ENCODE measurements at regions not wholly inside any gene's neighbourhood (a gene's known extent, or its start where the extent isn't known, plus 50 kb on each side); places are given as distances from the start of the nearest gene placed in this dataset.
"Not testable (repeated sequence)": the region's sequence is repeated elsewhere in the genome, so short reads cannot be mapped to it uniquely, and the experiment has no call there.

- no peak overlapping the region for H3K4me3 Mint-ChIP-seq
- H3K4me1 Mint-ChIP-seq (ENCODE audit: low read depth): no peaks in the 10 kb centered on the region
- H3K9me3 Mint-ChIP-seq: peaks cover 16% of the 10 kb centered on the region
- no peaks in the 10 kb centered on the region for H3K36me3 Mint-ChIP-seq (ENCODE audit: low read depth)
- no peak overlapping the region for H3K27ac Mint-ChIP-seq
- intact Hi-C loops (cut with micrococcal nuclease): no loop called here
- peaks cover 8% of the 10 kb centered on the region for H3K27me3 Mint-ChIP-seq
Observed at GRCh38 chr1:147413110-147413605, 128.1 kb upstream of the BCL9 start.

- intact Hi-C loops (cut with micrococcal nuclease): no loop called here
- H3K4me3 Mint-ChIP-seq: no peak overlapping the region
- H3K36me3 Mint-ChIP-seq (ENCODE audit: low read depth): no peaks in the 10 kb centered on the region
- no peak overlapping the region for H3K27ac Mint-ChIP-seq
- no peaks in the 10 kb centered on the region for H3K4me1 Mint-ChIP-seq (ENCODE audit: low read depth)
- peaks cover 13% of the 10 kb centered on the region for H3K9me3 Mint-ChIP-seq
- peaks cover 8% of the 10 kb centered on the region for H3K27me3 Mint-ChIP-seq
Observed at GRCh38 chr1:147414505-147415163, 126.7 kb upstream of the BCL9 start.

GRCh38 chr1:147417024-147417423 lies 124.3 kb upstream of the BCL9 start:
- Mint-ChIP-seq H3K4me1 (ENCODE audit: low read depth) (no peaks in the 10 kb centered on the region), H3K27me3 (peaks cover 8% of the 10 kb centered on the region), H3K4me3 (no peak overlapping the region), H3K27ac (no peak overlapping the region), H3K9me3 (no peaks in the 10 kb centered on the region), H3K36me3 (ENCODE audit: low read depth) (no peaks in the 10 kb centered on the region)
- intact Hi-C loops (cut with micrococcal nuclease): no loop called here

GRCh38 chr1:147423100-147423827 lies 118.0 kb upstream of the BCL9 start:
- H3K4me3 Mint-ChIP-seq; H3K4me1 Mint-ChIP-seq (ENCODE audit: low read depth); H3K27ac Mint-ChIP-seq; H3K9me3 Mint-ChIP-seq; H3K36me3 Mint-ChIP-seq (ENCODE audit: low read depth); H3K27me3 Mint-ChIP-seq; intact Hi-C loops (cut with micrococcal nuclease): not testable (repeated sequence)

GRCh38 chr1:147434921-147435320 lies 106.4 kb upstream of the BCL9 start:
- no peak overlapping the region for H3K27ac Mint-ChIP-seq
- no peaks in the 10 kb centered on the region for H3K4me1 Mint-ChIP-seq (ENCODE audit: low read depth)
- no peaks in the 10 kb centered on the region for H3K9me3 Mint-ChIP-seq
- H3K27me3 Mint-ChIP-seq: no peaks in the 10 kb centered on the region
- intact Hi-C loops (cut with micrococcal nuclease): no loop called here
- H3K36me3 Mint-ChIP-seq (ENCODE audit: low read depth): no peaks in the 10 kb centered on the region
- H3K4me3 Mint-ChIP-seq: no peak overlapping the region

GRCh38 chr1:147444381-147444780 lies 96.9 kb upstream of the BCL9 start:
- Mint-ChIP-seq H3K9me3 (peaks cover 50% of the 10 kb centered on the region), H3K27ac (no peak overlapping the region), H3K36me3 (ENCODE audit: low read depth) (no peaks in the 10 kb centered on the region), H3K4me3 (no peak overlapping the region), H3K4me1 (ENCODE audit: low read depth) (no peaks in the 10 kb centered on the region), H3K27me3 (no peaks in the 10 kb centered on the region)
- intact Hi-C loops (cut with micrococcal nuclease): no loop called here

- Mint-ChIP-seq H3K4me1 (ENCODE audit: low read depth) (no peaks in the 10 kb centered on the region), H3K9me3 (peaks cover 10% of the 10 kb centered on the region), H3K4me3 (no peak overlapping the region), H3K27ac (no peak overlapping the region), H3K27me3 (no peaks in the 10 kb centered on the region), H3K36me3 (ENCODE audit: low read depth) (no peaks in the 10 kb centered on the region)
- intact Hi-C loops (cut with micrococcal nuclease): no loop called here
Observed at GRCh38 chr1:147451628-147452027, 89.7 kb upstream of the BCL9 start.

GRCh38 chr1:147452809-147453208 lies 88.5 kb upstream of the BCL9 start:
- Mint-ChIP-seq H3K4me1 (ENCODE audit: low read depth) (no peaks in the 10 kb centered on the region), H3K27ac (no peak overlapping the region), H3K9me3 (no peaks in the 10 kb centered on the region), H3K4me3 (no peak overlapping the region), H3K27me3 (no peaks in the 10 kb centered on the region), H3K36me3 (ENCODE audit: low read depth) (no peaks in the 10 kb centered on the region)
- intact Hi-C loops (cut with micrococcal nuclease): no loop called here

- H3K9me3 Mint-ChIP-seq: peaks cover 25% of the 10 kb centered on the region
- intact Hi-C loops (cut with micrococcal nuclease): no loop called here
- H3K36me3 Mint-ChIP-seq (ENCODE audit: low read depth): no peaks in the 10 kb centered on the region
- H3K27me3 Mint-ChIP-seq: peaks cover 4% of the 10 kb centered on the region
- H3K27ac Mint-ChIP-seq: no peak overlapping the region
- no peak overlapping the region for H3K4me3 Mint-ChIP-seq
- H3K4me1 Mint-ChIP-seq (ENCODE audit: low read depth): no peaks in the 10 kb centered on the region
Observed at GRCh38 chr1:147463022-147463421, 78.3 kb upstream of the BCL9 start.

- peaks cover 5% of the 10 kb centered on the region for H3K27me3 Mint-ChIP-seq
- H3K36me3 Mint-ChIP-seq (ENCODE audit: low read depth): no peaks in the 10 kb centered on the region
- H3K4me3 Mint-ChIP-seq: no peak overlapping the region
- no peaks in the 10 kb centered on the region for H3K4me1 Mint-ChIP-seq (ENCODE audit: low read depth)
- intact Hi-C loops (cut with micrococcal nuclease): no loop called here
- H3K27ac Mint-ChIP-seq: no peak overlapping the region
- H3K9me3 Mint-ChIP-seq: peaks cover 30% of the 10 kb centered on the region
Observed at GRCh38 chr1:147466543-147466942, 74.8 kb upstream of the BCL9 start.

GRCh38 chr1:147470079-147470478 lies 71.2 kb upstream of the BCL9 start:
- H3K9me3 Mint-ChIP-seq: peaks cover 30% of the 10 kb centered on the region
- H3K4me1 Mint-ChIP-seq (ENCODE audit: low read depth): no peaks in the 10 kb centered on the region
- no peaks in the 10 kb centered on the region for H3K36me3 Mint-ChIP-seq (ENCODE audit: low read depth)
- intact Hi-C loops (cut with micrococcal nuclease): no loop called here
- no peak overlapping the region for H3K4me3 Mint-ChIP-seq
- no peak overlapping the region for H3K27ac Mint-ChIP-seq
- H3K27me3 Mint-ChIP-seq: peaks cover 2% of the 10 kb centered on the region

- H3K27ac Mint-ChIP-seq: no peak overlapping the region
- H3K27me3 Mint-ChIP-seq: peaks cover 3% of the 10 kb centered on the region
- peaks cover 10% of the 10 kb centered on the region for H3K9me3 Mint-ChIP-seq
- H3K36me3 Mint-ChIP-seq (ENCODE audit: low read depth): no peaks in the 10 kb centered on the region
- no peak overlapping the region for H3K4me3 Mint-ChIP-seq
- intact Hi-C loops (cut with micrococcal nuclease): no loop called here
- no peaks in the 10 kb centered on the region for H3K4me1 Mint-ChIP-seq (ENCODE audit: low read depth)
Observed at GRCh38 chr1:147472489-147472888, 68.8 kb upstream of the BCL9 start.

- Mint-ChIP-seq H3K4me1 (ENCODE audit: low read depth) (no peaks in the 10 kb centered on the region), H3K36me3 (ENCODE audit: low read depth) (no peaks in the 10 kb centered on the region), H3K27ac (no peak overlapping the region), H3K4me3 (no peak overlapping the region), H3K9me3 (peaks cover 3% of the 10 kb centered on the region), H3K27me3 (peaks cover 3% of the 10 kb centered on the region)
- intact Hi-C loops (cut with micrococcal nuclease): no loop called here
Observed at GRCh38 chr1:147472966-147473732, 68.2 kb upstream of the BCL9 start.

- Mint-ChIP-seq H3K27ac (no peak overlapping the region), H3K27me3 (peaks cover 3% of the 10 kb centered on the region), H3K36me3 (ENCODE audit: low read depth) (no peaks in the 10 kb centered on the region), H3K4me1 (ENCODE audit: low read depth) (no peaks in the 10 kb centered on the region), H3K9me3 (no peaks in the 10 kb centered on the region), H3K4me3 (no peak overlapping the region)
- intact Hi-C loops (cut with micrococcal nuclease): no loop called here
Observed at GRCh38 chr1:147473733-147474049, 67.6 kb upstream of the BCL9 start.
